Right renal cortex interstitium (tissue), 3 donors: ENCODE measurements at regions not wholly inside any gene's neighbourhood (a gene's known extent, or its start where the extent isn't known, plus 50 kb on each side); places are given as distances from the start of the nearest gene placed in this dataset.
"Not testable (repeated sequence)": the region's sequence is repeated elsewhere in the genome, so short reads cannot be mapped to it uniquely, and the experiment has no call there.

Experiments used
- DNase-seq, 3 donors: peaks; one replicate each; pipeline ENCODE4 v3.0.0-alpha.2; 2013; ENCODE audit warnings: low read depth in 3 of 3, low spot score in 2 of 3

- DNase-seq = no peak
Observed at GRCh38 chr9:87357600-87357999, 140.1 kb upstream of the DAPK1 start.

DNA sequence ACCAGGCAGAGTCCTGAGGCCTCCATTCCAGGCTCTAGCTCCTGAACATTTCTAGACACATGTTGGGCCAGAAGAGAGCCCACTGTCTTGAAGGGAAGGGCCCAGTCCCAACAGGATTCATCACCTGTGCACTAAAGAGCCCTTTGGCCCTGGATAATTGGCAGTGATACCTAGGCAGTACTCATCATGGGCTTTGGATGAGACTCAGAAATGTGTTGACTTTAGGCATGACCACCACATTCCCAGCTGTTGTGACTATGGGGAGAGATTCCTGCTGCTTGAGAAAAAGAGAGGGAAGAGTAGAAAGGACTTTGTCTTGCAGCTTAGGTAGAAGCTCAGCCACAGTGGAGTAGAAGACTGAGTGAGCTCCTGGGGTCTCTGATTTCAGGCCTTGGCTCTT, 138.4 kb upstream of the DAPK1 start:
- no peak for DNase-seq

DNA sequence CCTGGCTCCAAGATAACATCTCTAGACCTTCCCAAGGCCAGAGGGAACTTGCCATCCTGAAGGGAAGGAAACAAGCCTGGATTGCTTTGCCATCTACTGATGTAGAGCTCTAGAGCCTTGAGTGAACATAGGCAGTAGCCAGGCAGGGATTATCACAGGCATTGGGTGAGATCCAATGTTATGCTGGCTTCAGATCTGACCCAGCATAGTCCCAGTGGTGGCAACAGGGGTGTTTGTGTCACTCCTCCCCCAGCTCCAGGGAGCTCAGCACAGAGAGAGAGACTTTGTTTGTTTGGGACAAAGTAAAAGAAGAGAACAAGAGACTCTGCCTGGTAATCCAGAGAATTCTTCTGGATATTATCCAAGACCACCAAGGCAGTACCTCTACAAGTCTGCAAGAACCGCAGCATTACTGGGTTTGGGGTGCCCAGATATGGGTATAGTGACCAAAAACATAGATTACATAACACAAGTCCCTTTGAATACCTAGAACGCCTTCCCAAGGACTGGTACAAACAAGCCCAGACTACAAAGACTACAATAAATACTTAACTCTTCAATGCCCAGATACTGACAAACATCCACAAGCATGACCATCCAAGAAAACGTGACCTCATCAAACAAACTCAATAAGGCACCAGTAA, 137.6 kb upstream of the DAPK1 start:
- DNase-seq = no peak

DNA sequence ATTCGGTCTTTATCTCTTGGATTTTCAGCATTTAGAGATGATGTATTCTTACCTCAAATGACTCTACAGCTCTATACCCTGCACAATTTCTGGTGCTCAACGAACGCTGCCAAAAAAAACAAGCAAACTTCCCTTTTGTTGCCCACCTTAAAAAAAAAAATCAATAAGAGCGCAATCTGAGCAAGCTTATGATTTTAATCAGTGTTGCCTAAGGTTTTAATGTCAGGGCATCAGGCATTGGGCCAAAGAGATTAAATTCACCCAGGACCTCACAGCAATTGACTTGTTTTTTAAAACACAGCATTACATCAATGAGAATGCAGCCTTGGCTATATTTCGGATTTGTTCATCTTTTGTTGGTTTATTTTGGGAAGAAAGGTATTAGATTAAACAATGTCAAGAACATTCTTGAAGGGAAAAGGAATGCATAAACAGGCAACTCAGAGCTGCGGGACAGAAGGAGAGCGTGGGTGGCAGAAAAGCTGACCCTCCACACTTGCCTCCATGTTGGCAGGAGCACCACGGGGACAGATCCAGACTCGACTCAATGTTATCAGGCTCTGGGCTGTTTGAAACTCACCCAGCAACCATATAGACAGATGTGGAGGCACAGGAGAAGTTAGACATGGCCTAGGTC, 127.5 kb upstream of the DAPK1 start:
- DNase-seq = no peak

- DNase-seq = no peak
Observed at GRCh38 chr9:87371795-87372355, 125.8 kb upstream of the DAPK1 start.

DNA sequence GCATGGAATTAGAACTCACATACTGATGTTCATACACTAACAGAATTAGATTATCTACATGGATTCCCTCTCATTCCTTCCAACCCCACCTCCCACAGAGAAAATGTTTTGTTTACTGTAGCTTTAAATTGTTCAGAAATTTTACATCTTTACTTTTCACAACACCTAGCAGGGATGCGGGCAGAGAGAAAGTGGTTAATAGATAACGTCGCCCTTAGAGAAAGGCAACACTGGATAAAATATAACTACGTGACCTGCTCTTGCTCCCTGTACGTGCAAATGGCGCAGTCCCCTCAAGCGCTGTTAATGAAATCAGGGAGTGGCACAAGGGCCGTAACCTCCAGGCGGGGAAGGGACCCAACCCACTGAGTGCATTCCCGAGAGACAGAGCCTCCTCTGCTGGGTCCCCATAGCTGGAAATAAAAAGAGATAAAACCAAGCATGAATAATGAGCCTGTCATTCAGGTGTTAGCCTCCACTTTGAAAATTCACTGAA, 125.3 kb upstream of the DAPK1 start:
- no peak for DNase-seq

DNA sequence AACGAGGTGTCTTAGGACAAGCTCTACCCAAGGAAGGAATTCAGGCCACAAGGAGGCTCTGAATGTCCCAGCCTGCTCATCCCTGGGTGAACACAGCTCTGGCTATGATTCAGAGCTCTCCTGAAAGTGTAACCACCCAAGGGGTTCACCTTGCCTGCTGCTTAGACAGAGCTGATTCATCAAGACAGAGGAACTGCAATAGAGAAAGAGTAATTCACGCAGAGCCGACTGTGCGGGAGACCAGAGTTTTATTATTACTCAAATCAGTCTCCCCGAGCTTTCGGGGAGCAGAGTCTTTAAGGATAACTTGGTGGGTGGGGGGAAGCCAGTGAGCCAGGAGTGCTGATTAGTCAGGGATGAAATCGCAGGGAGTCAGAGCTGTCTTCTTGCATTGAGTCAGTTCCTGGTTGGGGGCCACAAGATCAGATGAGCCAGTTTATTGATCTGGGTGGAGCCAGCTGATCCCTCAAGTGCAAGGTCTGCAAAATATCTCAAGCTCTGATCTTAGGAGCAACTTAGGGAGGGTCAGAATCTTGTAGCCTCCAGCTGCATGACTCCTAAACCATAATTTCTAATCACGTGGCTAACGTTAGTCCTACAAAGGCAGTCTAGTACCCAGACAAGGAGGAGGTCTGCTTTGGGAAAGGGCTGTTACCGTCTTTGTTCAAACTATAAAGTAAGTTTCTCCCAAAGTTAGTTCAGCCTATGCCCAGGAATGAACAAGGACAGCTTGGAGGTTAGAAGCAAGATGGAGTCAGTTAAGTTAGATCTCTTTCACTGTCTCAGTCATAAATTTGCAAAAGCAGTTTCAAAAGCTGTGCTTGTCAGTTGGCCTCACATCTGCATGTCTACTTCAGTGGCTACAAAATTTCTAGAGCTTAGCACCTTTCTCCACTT, 123.4 kb upstream of the DAPK1 start:
- not testable (repeated sequence) for DNase-seq

GRCh38 chr9:87375397-87376073, 122.1 kb upstream of the DAPK1 start:
- DNase-seq = no peak

- DNase-seq = no peak
Observed at GRCh38 chr9:87378676-87379075, 119.0 kb upstream of the DAPK1 start.

DNA sequence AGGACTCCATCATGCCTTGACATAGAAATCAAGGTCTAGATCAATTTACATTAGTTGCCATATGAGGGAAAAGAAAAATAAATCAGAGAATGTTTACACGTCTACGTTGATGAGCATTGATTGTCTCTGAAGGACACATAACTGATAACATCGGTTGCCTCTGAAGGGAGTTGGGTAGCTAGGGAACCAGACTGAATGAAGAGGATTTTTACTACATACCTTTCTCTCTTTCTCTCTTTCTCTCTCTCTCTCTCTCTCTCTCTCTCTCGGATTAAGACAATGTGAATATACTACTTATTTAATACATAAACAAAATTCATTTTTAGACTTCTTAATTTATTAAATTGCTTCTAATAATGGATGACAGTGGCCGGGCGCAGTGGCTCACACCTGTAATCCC, 118.4 kb upstream of the DAPK1 start:
- DNase-seq = no peak

GRCh38 chr9:87381050-87381711, 116.5 kb upstream of the DAPK1 start:
- DNase-seq = no peak

- DNase-seq = no peak
Observed at GRCh38 chr9:87381746-87382145, 115.9 kb upstream of the DAPK1 start.

- DNase-seq = no peak
Observed at GRCh38 chr9:87382900-87383299, 114.8 kb upstream of the DAPK1 start.

- no peak for DNase-seq
Observed at GRCh38 chr9:87383344-87384150, 114.1 kb upstream of the DAPK1 start.

DNA sequence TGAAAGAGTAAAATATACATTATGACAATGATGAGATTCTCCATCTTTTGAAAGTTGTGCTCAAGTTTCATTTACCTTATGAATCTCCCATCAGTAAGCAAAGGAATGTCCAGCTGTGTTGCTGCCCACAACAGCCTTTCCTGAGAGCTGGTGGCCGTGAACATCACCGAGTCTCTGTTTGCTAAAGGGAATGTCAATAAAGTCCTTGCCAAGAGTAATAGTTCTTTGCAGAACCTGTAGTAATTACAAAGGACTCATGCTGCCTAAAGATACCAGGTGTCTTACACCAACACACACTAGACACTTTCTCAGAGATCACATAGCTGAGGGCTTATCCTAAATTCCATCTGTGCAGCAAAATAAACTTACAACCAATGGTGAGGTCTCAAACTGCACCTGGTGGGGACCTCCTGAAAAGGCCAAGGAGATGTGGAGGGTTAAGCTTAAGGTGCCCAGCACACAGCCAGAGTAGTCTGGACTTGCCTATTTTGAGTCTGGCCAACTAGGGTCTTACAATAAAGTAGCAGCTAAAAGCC, 111.1 kb upstream of the DAPK1 start:
- DNase-seq = no peak

- no peak for DNase-seq
Observed at GRCh38 chr9:87387351-87388011, 110.2 kb upstream of the DAPK1 start.

- not testable (repeated sequence) for DNase-seq
Observed at GRCh38 chr9:87388708-87389107, 109.0 kb upstream of the DAPK1 start.

DNA sequence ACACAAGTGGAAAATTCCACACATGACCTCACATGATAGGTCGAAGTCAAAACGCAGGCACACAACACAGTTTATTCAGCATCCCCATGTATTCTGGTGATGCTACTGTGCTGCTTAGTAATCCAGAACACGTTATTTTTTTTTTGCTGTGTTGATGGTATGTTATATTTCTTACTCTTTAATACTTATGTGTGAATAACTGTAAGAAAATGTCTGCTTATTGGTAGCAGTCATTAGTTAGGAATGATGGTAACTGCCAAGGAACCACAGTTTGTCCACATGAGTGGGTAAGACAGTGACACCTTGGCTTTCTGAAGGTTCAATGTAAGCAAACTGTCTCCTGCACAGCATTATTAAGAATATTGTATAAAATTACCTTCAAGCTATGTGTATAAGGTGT, 107.7 kb upstream of the DAPK1 start:
- DNase-seq = no peak

DNA sequence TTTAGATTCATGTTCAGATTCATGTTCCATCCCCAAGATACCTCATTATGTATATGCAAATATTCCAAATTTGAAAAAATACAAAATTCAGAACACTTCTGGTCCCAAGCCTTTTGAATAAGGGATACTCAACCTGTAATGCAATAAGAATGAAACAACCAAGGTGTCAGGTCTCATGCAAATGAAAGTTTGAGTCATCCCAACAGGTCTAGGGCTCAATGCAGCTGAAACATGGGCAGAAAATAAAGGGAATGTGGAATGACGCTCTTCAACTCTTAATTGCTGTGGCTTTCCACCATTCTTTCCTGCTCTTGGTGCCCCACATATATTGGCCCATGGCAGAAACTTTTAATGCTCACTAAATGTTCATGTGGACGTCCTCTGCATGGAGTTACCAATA, 107.3 kb upstream of the DAPK1 start:
- DNase-seq = no peak
